Activated B cell treated with CpG ODN at 0.5 μM for 24 hours (primary cell): ENCODE measurements at regions not wholly inside any gene's neighbourhood (a gene's known extent, or its start where the extent isn't known, plus 50 kb on each side); places are given as distances from the start of the nearest gene placed in this dataset.

Source experiments
- ATAC-seq: fragments of 200-7000 bp; cut with Tn5 transposase; one replicate; pipeline ENCODE4 v1.10.0; 2021; ENCODE audit warnings: low read depth, mild to moderate bottlenecking, moderate library complexity
- CTCF ChIA-PET: fragments of 350-600 bp; sonication (Branson Sonifier 250); formaldehyde crosslinking; loops from one replicate; lab custom pipeline; 2021; ENCODE audit warnings: antibody characterized with exemption; lab: Charles Lee
- POLR2A ChIA-PET: fragments of 350-600 bp; sonication (Branson Sonifier 250); formaldehyde crosslinking; loops from one replicate; lab custom pipeline; 2021; ENCODE audit warnings: antibody characterized with exemption; lab: Charles Lee
- DNase-seq: peaks from one replicate; pipeline ENCODE4 v3.0.0; 2022
- H3K27ac Mint-ChIP-seq: one replicate; pipeline ENCODE4 v1.8.0; 2020; ENCODE audit warnings: mixed read lengths
- H3K27me3 Mint-ChIP-seq: one replicate; pipeline ENCODE4 v1.8.0; 2021; ENCODE audit warnings: mixed read lengths
- H3K36me3 Mint-ChIP-seq: one replicate; pipeline ENCODE4 v1.8.0; 2021; ENCODE audit warnings: low read depth, mixed read lengths
- H3K4me1 Mint-ChIP-seq: one replicate; pipeline ENCODE4 v1.8.0; 2021; ENCODE audit warnings: mixed read lengths
- H3K4me3 Mint-ChIP-seq: one replicate; pipeline ENCODE4 v1.8.0; 2020; ENCODE audit warnings: mild to moderate bottlenecking, mixed read lengths
- H3K9me3 Mint-ChIP-seq: one replicate; pipeline ENCODE4 v1.8.0; 2020; ENCODE audit warnings: mixed read lengths
- intact Hi-C: fragments of 100-400 bp; cut with micrococcal nuclease; formaldehyde crosslinking; loops from one replicate; pipeline ENCODE4 v1.15.1; 2024
- TF ChIP-seq, protein P1 (sequence below): fragments of 200-600 bp; IDR thresholded peaks from one replicate; pipeline ENCODE4 v1.8.0; 2022; ENCODE audit warnings: antibody characterized with exemption, mild to moderate bottlenecking

DNA sequence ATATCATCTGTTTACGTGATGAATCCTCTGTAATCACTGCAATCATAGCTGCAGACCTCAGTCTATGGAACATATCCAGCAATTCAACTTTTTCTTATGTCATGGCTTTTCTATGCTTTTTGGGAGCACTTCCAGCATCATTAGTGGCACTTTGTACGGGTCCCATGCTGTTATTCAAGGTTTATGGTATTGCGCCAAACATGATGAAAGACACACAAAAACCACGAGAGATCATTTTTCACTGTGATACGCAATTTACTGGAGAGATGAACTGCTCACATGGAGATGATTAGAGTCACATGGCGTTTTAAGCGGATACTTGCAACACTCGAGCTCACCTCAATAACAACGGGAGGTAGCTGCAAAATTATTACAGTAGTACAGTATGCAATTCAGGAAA is 2101.7 kb upstream of the PCDH20 start:
- ChIA-PET CTCF (no interaction called here), POLR2A (no interaction called here)
- no peaks in the 10 kb centered on the region for H3K36me3 Mint-ChIP-seq
- H3K27me3 Mint-ChIP-seq: no peaks in the 10 kb centered on the region
- no peak overlapping the region for H3K27ac Mint-ChIP-seq
- TF ChIP-seq, protein P1, sequence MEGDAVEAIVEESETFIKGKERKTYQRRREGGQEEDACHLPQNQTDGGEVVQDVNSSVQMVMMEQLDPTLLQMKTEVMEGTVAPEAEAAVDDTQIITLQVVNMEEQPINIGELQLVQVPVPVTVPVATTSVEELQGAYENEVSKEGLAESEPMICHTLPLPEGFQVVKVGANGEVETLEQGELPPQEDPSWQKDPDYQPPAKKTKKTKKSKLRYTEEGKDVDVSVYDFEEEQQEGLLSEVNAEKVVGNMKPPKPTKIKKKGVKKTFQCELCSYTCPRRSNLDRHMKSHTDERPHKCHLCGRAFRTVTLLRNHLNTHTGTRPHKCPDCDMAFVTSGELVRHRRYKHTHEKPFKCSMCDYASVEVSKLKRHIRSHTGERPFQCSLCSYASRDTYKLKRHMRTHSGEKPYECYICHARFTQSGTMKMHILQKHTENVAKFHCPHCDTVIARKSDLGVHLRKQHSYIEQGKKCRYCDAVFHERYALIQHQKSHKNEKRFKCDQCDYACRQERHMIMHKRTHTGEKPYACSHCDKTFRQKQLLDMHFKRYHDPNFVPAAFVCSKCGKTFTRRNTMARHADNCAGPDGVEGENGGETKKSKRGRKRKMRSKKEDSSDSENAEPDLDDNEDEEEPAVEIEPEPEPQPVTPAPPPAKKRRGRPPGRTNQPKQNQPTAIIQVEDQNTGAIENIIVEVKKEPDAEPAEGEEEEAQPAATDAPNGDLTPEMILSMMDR: no peak
- intact Hi-C loops: no loop called here
- ATAC-seq: no peak
- H3K4me1 Mint-ChIP-seq: no peaks in the 10 kb centered on the region
- peaks cover 7% of the 10 kb centered on the region for H3K9me3 Mint-ChIP-seq
- H3K4me3 Mint-ChIP-seq: no peak overlapping the region
- DNase-seq: no peak

DNA sequence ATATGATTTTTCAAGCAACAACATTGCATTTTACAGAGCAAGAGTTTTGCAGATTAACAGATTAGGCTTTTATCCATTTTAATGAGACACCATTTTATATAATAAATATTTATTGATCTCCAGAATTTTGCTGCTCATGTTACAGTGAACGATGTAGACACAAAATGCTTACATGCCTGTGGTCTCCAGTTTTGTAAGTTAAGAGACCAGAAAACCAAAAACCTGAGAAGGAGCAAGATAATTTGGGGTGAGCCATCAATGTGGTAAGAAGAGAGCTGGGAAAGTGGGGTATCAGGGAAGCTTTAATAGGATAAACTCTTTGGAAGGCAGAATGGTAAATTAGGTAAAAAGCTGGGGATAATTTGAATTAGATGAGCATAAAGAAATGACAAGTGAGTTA is 2100.5 kb upstream of the PCDH20 start:
- POLR2A ChIA-PET: no interaction called here
- TF ChIP-seq, protein P1: no peak

DNA sequence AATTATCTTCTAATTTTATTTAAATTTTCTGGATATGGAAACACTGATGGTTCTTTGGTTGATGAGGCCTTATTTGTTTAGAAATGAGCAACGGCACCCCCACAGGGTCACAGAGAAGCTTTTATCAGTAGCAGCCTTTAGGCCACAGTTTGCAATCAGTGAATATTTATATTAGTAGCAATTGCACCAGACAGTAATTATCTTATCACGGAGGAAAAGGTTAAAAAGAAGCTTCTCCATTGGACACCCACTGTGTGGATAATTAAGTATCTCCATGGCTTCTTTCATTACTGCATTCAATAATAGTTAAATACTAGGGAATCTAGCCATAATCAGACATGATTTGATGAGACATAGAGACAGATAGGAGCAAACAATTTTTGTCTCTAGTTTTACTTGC is 2099.2 kb upstream of the PCDH20 start:
- H3K27me3 Mint-ChIP-seq: no peaks in the 10 kb centered on the region
- H3K9me3 Mint-ChIP-seq: peaks cover 8% of the 10 kb centered on the region
- intact Hi-C loops: no loop called here
- POLR2A ChIA-PET: no interaction called here
- CTCF ChIA-PET: no interaction called here
- H3K27ac Mint-ChIP-seq: no peak overlapping the region
- TF ChIP-seq, protein P1: no peak
- DNase-seq (no peak), ATAC-seq (no peak)
- no peaks in the 10 kb centered on the region for H3K36me3 Mint-ChIP-seq
- H3K4me3 Mint-ChIP-seq: no peak overlapping the region
- no peaks in the 10 kb centered on the region for H3K4me1 Mint-ChIP-seq

More for the DNA sequence above, 2100.5 kb upstream of the PCDH20 start:
- H3K4me1 Mint-ChIP-seq: no peaks in the 10 kb centered on the region
- intact Hi-C loops: no loop called here
- DNase-seq (no peak), ATAC-seq (no peak)
- H3K27ac Mint-ChIP-seq: no peak overlapping the region
- H3K9me3 Mint-ChIP-seq: peaks cover 7% of the 10 kb centered on the region
- CTCF ChIA-PET: no interaction called here
- no peaks in the 10 kb centered on the region for H3K27me3 Mint-ChIP-seq
- no peaks in the 10 kb centered on the region for H3K36me3 Mint-ChIP-seq
- H3K4me3 Mint-ChIP-seq: no peak overlapping the region

DNA sequence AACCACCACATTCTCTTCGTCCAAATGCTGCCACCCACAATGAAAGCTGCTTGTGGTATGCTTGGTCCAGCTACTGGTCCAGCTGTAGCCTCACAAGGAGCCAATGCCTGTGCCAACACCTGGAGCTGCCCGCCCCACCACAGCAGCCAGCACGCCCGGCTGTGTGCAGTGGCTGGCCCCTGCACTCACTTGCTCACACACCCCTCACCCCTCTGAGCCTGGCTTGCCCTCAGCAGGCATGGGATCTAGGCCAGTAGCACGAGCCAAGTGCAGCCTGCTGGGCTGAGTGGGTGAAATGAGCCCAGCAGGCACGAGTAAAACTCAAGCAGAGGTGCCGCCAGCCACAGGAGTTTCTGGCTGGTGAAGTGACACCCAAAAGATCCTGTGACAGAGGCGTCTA is 2096.4 kb upstream of the PCDH20 start:
- Mint-ChIP-seq H3K4me1 (no peaks in the 10 kb centered on the region), H3K27ac (no peak overlapping the region), H3K4me3 (no peak overlapping the region), H3K36me3 (no peaks in the 10 kb centered on the region), H3K27me3 (no peaks in the 10 kb centered on the region), H3K9me3 (peaks cover 8% of the 10 kb centered on the region)
- ChIA-PET POLR2A (no interaction called here), CTCF (no interaction called here)
- TF ChIP-seq, protein P1: no peak
- intact Hi-C loops: no loop called here
- ATAC-seq: no peak
- DNase-seq: no peak

DNA sequence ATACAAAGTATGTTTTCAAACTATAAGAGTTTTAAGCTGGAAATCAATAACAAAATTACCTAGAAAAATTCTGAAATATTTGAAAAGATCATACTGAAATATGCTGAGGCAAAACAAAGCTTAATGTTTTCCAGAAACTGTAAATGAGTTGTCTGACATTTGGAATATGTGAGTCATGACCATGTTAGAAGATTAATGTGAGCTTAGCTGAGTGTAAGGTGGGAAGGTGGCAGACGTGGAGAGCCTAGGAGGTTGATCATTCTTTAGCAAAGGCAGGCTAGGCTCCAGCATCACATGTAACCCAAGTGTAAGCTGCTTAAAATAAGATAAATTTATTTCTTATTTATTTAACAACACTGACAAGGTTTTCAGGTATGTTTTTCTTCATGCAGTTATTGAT is 2086.1 kb upstream of the PCDH20 start:
- Mint-ChIP-seq H3K9me3 (peaks cover 10% of the 10 kb centered on the region), H3K27ac (no peak overlapping the region), H3K27me3 (no peaks in the 10 kb centered on the region), H3K4me1 (no peaks in the 10 kb centered on the region), H3K4me3 (no peak overlapping the region), H3K36me3 (no peaks in the 10 kb centered on the region)
- POLR2A ChIA-PET: no interaction called here
- CTCF ChIA-PET: no interaction called here
- DNase-seq: no peak
- intact Hi-C loops: no loop called here
- TF ChIP-seq, protein P1: no peak
- no peak for ATAC-seq
